GM21447 (cell line): ENCODE measurements at regions not wholly inside any gene's neighbourhood (a gene's known extent, or its start where the extent isn't known, plus 50 kb on each side); places are given as distances from the start of the nearest gene placed in this dataset.
A peak's percentile ranks its signal among the peaks of the same experiment; 100 is the strongest.

Source experiments
- ATAC-seq: cut with Tn5 transposase; IDR thresholded peaks from one replicate; pipeline ENCODE4 v1.9.1; 2021; ENCODE audit not compliant: unreplicated experiment

DNA sequence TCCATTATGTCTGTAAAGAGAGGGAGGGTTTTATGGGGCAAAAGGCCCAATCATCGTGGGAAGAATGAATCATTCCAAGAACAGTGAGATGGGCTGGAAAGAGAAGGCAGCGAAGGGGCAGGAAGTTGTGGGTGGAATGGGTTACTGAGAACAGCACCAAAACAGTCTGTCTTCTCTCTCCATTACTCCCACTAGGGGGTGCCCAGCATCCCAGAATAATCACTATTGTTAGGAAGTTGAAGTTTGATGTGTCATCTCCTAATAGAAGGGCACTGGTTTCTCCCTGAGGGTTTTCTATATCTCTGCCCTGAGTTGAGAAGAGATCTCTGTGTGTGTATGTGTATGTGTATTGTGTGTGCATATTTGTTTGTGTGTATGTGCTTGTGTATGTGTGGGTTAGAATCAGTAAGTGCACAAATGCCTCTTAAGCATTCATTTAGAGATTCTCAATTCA lies 76.6 kb upstream of the MAP4K3 start:
- ATAC-seq = peak; percentile 93

DNA sequence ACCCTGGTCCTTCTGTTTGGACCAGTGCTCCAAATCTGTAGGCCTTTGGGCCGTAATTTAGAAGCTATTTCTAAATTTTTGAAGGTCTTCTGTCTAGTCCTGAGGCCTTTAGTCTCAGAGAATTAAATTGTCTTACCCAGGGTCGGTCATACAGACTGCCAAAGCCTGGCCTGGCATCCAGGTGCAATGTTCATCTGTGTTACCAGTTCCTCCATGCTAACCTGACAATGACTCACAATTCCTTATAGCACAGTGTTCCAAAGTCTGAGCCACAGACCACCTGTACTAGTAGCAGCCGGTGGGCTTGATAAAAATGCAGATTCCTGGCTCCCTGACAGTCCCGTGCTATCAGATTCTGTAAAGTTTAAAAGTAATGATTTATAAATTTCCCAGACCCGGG lies 77.7 kb upstream of the MAP4K3 start:
- no peak for ATAC-seq

DNA sequence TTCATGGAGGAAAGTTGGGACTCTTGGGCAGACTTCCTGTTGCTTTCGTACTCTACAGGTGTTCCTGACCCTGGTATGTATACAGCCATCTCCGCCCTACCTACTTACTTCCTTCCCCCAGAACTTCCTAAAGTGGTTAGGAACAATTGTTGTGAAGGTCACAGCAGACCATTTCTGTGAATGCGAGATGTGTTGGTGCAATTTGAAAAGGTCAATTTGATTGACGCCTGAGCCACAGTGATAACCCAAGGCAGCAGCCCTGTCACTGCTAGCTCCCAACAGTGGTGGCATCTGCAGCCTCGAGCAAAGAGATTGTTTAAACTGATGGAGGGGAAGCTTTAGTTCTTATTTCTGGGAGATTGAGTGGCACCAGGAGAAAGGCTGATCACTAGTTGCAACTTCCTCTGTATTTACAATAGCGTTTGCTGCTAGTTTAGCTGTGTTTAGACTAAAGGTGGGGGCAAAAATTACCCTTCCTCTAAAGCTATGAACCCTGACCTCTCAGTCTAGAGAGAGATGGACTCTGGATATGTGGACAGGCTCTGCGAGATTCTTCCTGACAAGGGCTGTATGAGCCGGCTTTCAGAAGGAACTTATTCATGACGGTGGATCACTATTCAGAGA lies 78.3 kb upstream of the MAP4K3 start:
- ATAC-seq = no peak

DNA sequence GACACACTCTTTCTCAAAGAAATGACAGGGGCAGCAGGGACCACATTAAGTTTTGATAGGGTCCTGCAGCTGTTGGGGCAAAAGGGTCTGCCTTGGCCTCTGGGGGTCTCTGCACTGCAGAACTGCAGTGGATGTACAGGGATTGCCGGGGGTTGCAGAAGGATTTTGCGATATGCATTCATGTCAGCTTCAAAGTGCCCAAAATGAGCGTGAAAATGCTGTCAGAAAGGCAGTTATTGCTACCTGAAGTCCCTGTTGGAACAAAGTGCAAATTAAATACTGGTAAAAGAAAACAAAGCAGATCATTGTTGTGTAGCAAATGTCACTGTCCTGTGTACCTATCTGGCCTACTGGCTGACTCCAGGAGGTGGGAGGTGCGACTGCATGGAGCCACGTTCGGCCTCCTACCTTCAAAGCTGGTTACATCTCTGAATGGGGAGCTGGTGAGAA lies 78.8 kb upstream of the MAP4K3 start:
- no peak for ATAC-seq

GRCh38 chr2:39516347-39517101 lies 79.4 kb upstream of the MAP4K3 start:
- no peak for ATAC-seq

DNA sequence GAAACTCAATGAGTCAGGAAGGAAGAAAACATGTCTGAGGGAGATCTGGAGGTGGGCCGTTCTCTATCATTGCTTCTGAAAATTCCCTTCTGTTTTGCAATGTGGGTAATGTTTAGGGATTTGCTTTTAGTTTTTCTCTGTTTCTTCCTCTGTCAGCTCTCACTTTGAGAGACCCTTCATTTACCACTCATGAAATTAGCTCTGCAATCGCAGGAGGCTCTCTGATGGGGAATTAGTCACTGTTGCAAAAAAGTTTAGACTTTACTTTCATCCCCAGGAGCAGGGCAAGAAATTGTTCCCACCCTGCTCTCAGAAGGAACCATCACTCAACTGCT lies 80.0 kb upstream of the MAP4K3 start:
- no peak for ATAC-seq

GRCh38 chr2:39517622-39518021 lies 80.5 kb upstream of the MAP4K3 start:
- ATAC-seq = no peak

DNA sequence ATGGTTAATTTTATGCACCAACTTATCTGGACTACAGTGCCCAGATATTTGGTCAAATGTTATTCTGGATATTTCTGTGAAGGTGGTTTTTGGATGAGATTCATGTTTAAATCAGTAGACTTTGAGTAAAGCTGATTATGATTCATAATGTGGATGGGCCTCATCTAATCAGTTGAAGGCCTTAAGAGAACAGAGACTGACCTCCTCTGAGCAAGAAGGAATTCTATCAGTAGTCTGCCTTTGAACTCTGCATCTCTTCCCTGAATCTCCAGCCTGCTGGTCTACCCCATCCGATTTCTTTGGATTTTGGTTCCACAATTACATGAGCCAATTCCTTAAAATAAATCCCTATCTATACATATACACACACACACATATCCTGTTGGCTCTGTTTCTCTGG lies 82.8 kb upstream of the MAP4K3 start:
- ATAC-seq = no peak

GRCh38 chr2:39521876-39522517 lies 84.9 kb upstream of the MAP4K3 start:
- no peak for ATAC-seq

- ATAC-seq = no peak
Observed at GRCh38 chr2:39522518-39522877, 85.4 kb upstream of the MAP4K3 start.

DNA sequence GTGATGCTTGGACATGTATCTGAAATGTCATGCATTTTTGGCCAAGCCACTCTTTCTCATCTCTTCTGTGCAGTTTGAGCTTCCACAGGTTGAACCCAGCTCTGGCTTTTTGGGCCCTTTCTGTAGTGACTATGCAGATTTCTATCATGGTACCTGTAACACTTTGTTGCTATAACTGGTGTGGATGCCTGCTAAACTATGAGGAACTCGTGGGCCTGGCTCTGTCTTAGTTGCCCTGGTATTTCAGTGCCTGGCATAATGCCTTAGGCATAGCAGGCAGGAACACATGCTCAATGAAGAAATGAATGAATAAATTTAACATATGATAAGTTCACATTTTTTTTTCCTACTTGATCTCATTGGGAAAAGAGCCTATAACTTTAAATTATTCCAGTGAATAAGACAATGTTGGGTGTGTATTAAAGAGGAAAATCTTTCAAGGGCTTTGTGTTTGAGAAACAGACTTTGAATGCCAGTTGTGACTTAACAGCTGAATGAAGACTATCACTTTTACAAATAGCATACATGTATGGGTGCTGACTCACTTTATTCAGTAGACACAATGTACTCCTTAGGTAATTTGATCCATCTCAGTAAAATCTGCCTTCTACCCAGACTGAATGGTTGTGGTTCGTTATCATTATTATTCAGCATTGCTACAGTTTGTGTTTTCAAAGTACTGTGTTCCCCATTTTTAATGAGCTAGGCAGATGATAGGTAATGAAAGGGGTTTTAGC lies 86.4 kb upstream of the MAP4K3 start:
- no peak for ATAC-seq

GRCh38 chr2:39524061-39524460 lies 87.0 kb upstream of the MAP4K3 start:
- no peak for ATAC-seq

- ATAC-seq = no peak
Observed at GRCh38 chr2:39524756-39525635, 87.9 kb upstream of the MAP4K3 start.

DNA sequence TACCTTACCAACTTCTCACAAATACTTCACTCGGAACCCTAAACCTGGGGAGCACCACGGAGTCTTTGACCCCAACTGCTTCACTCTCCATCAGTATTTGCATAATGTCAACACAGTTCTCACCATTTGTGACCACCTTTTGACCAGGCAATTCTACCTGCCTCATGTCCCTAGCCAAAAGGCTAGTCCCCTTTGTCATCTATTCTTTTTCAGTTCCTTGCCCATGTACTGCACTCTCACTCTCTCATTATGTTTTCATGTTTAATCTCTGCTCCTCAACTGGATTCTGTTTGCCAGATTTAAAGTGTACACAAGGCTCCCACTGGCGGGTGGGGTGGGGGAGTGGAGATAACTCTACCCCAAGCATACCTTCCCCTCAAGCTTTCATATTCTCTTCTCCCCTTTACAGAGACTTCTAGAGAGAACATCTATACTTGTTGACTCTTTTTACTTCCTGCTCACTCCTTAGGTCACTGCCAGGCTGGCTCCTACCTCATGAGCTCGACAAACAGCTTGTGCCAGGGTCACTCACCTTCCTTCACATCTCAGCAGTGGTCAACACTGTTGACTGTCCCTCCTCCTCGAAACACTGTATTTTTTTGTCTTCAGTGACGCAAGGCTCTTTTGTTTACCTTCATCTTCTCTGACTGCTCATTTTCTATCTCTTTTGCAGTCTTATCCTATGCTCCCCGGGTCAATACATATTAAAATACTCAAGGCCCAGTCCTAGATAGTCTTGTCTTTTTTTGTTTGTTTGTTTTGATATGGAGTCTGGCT lies 88.7 kb upstream of the MAP4K3 start:
- no peak for ATAC-seq

DNA sequence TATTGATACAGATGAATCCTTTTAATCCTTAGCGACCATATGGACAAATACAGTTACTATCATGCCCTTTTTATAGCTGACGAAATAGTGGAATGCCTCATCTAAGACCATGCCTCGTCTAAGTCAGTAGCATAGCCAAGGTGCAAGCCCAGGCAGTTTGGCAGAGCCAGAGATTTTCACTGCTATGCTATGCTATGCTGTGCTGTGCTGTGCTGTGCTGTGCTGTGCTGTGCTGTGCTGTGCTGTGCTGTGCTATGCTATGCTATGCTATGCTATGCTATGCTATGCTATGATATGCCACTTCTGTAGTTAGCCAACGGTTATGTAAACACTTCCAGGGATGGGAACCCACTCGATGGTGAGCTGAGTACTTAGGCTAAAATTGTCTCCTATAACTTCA lies 91.6 kb upstream of the MAP4K3 start:
- no peak for ATAC-seq

DNA sequence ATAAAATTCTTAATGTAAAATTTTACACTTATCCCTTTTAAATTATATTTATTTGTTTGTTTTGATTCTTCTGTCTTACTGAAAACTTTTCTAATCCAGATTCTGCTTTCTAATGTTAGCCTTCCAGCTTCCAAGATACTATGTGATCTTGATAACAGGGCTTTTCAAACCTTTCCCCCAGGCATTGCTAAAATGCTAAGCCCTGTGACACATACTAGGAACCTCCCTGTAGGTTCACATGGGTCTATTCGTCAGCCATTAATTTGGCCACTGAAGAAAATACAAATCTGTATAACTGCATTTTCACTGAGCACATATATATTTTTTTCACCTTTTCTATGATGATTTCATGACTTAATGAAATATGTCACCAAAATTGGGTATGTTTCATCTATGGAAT lies 92.8 kb upstream of the MAP4K3 start:
- no peak for ATAC-seq

- ATAC-seq = no peak
Observed at GRCh38 chr2:39530411-39530866, 93.4 kb upstream of the MAP4K3 start.

DNA sequence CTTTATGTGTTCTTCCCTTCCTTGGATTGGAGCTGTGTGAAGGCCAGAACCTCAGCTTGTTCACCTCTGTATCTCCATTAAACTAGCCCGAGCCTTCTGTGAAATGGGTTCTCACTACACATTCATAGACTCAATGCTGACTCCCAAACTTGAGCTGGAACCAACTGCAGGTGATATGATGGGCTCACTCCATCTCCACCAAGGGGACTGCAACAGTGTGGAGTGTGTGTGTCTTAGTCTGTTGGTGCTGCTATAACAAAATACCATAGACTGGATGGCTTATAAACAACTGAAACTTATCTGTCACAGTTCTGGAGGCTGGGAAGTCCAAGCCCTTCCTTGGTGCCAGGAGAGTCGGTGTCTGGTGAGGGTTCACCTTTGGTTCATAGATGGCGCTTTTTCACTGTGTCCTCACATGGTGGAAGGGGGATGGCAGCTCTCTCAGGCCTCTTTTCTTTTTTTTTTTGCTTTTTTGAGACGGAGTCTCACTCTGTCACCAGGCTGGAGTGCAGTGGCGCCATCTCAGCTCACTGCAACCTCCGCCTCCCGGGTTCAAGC lies 94.2 kb upstream of the MAP4K3 start:
- ATAC-seq = no peak

GRCh38 chr2:39532933-39533332 lies 95.8 kb upstream of the MAP4K3 start:
- ATAC-seq = no peak
